Right lobe of liver (tissue), 4 donors: ENCODE measurements at regions not wholly inside any gene's neighbourhood (a gene's known extent, or its start where the extent isn't known, plus 50 kb on each side); places are given as distances from the start of the nearest gene placed in this dataset.

Experiments used
- POLR2A ChIP-seq: fragments of 450-650 bp; IDR thresholded peaks from one replicate; pipeline ENCODE4 v1.6.1; 2017; ENCODE audit warnings: antibody characterized with exemption, mild to moderate bottlenecking
- TF ChIP-seq, protein P1 (sequence below), 4 donors: fragments of 200-600 bp in 3 of 4; fragments of 450-650 bp in 1 of 4; IDR thresholded peaks; one replicate each; pipeline versions ENCODE4 v1.5.1 to v1.8.0; 2016 to 2022; ENCODE audit warnings: antibody characterized with exemption in 4 of 4, mild to moderate bottlenecking in 2 of 4
- donor health status: DM: no; HTN: no; CAD: no.
- donor health status: DM: no; HTN: no; CAD: no.
- donor health status: DM: no; HTN: yes; CAD: no.

DNA sequence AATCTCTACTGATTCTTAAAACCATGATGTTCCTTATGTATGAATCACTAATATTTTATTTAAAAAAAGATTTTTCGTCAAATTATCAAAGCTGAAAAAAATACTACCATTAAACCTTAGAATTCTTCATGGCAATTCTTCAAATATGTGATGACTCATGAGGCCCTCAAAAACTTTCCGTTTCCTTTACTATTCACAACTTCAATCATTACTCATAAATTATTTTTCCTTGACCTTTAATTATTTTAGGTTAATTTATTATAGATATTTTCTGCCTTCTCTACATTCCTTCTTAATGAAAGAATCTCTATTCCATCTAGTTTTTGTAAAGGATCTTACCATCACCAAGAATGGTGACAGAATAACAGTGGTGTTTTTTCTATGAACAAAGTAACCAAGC, 162.1 kb upstream of the SOX5 start:
- no peak for TF ChIP-seq POLR2A
- TF ChIP-seq, protein P1, sequence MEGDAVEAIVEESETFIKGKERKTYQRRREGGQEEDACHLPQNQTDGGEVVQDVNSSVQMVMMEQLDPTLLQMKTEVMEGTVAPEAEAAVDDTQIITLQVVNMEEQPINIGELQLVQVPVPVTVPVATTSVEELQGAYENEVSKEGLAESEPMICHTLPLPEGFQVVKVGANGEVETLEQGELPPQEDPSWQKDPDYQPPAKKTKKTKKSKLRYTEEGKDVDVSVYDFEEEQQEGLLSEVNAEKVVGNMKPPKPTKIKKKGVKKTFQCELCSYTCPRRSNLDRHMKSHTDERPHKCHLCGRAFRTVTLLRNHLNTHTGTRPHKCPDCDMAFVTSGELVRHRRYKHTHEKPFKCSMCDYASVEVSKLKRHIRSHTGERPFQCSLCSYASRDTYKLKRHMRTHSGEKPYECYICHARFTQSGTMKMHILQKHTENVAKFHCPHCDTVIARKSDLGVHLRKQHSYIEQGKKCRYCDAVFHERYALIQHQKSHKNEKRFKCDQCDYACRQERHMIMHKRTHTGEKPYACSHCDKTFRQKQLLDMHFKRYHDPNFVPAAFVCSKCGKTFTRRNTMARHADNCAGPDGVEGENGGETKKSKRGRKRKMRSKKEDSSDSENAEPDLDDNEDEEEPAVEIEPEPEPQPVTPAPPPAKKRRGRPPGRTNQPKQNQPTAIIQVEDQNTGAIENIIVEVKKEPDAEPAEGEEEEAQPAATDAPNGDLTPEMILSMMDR (IDR thresholded peaks at IDR 0.05): no peak
